H9 (cell line): ENCODE measurements at regions not wholly inside any gene's neighbourhood (a gene's known extent, or its start where the extent isn't known, plus 50 kb on each side); places are given as distances from the start of the nearest gene placed in this dataset.

ENCODE experiments used
- DNase-seq: peaks from one replicate; pipeline ENCODE4 v3.0.0-alpha.2; 2017
- H2AFZ ChIP-seq: one replicate; pipeline ENCODE4 v1.6.1; 2013; ENCODE audit warnings: mild to moderate bottlenecking, low read length, control low read depth, moderate library complexity
- H2AK5ac ChIP-seq: 2 replicates; pipeline ENCODE4 v1.6.1; 2013; ENCODE audit warnings: low read length, control low read depth, mixed read lengths; ENCODE audit not compliant: insufficient read length
- H2BK120ac ChIP-seq: one replicate; pipeline ENCODE4 v1.6.1; 2013; ENCODE audit warnings: low read depth, mild to moderate bottlenecking, low read length, control low read depth, inconsistent platforms; ENCODE audit not compliant: poor library complexity, severe bottlenecking
- H2BK12ac ChIP-seq: 2 replicates; pipeline ENCODE4 v1.6.1; 2013; ENCODE audit warnings: low read length, control low read depth, mixed read lengths, low read depth; ENCODE audit not compliant: insufficient read length
- H2BK15ac ChIP-seq: 2 replicates; pipeline ENCODE4 v1.6.1; 2013; ENCODE audit warnings: low read depth, low read length, control low read depth
- H2BK20ac ChIP-seq: one replicate; pipeline ENCODE4 v1.6.1; 2013; ENCODE audit warnings: low read depth, mild to moderate bottlenecking, low read length, control low read depth, inconsistent platforms; ENCODE audit not compliant: poor library complexity, severe bottlenecking
- H2BK5ac ChIP-seq: 2 replicates; pipeline ENCODE4 v1.6.1; 2013; ENCODE audit warnings: low read length, control low read depth, mixed read lengths; ENCODE audit not compliant: insufficient read length
- H3K14ac ChIP-seq: 2 replicates; pipeline ENCODE4 v1.6.1; 2013; ENCODE audit warnings: low read length, control low read depth; ENCODE audit not compliant: insufficient read depth
- H3K18ac ChIP-seq: 2 replicates; pipeline ENCODE4 v1.6.1; 2013; ENCODE audit warnings: low read depth, mild to moderate bottlenecking, mixed read lengths, low read length, control low read depth; ENCODE audit not compliant: insufficient read length
- H3K23ac ChIP-seq: 2 replicates; pipeline ENCODE4 v1.6.1; 2013; ENCODE audit warnings: low read length, control low read depth, mixed read lengths, low read depth; ENCODE audit not compliant: insufficient read length
- H3K23me2 ChIP-seq: 2 replicates; pipeline ENCODE4 v1.6.1; 2013; ENCODE audit warnings: low read depth, mild to moderate bottlenecking, mixed read lengths, low read length, control low read depth; ENCODE audit not compliant: insufficient read length, poor library complexity, severe bottlenecking
- H3K27ac ChIP-seq: 2 replicates; pipeline ENCODE4 v1.5.1; 2013; ENCODE audit warnings: low read length, control low read depth, mixed read lengths, low read depth; ENCODE audit not compliant: insufficient read length
- H3K27me3 ChIP-seq: 2 replicates; pipeline ENCODE4 v1.6.1; 2013; ENCODE audit warnings: low read length, control low read depth, inconsistent platforms; ENCODE audit not compliant: insufficient read depth
- H3K4ac ChIP-seq: 2 replicates; pipeline ENCODE4 v1.6.1; 2013; ENCODE audit warnings: low read depth, mild to moderate bottlenecking, control low read depth, inconsistent platforms, low read length, moderate library complexity
- H3K4me1 ChIP-seq: 2 replicates; pipeline ENCODE4 v1.6.1; 2013; ENCODE audit warnings: low read length, control low read depth, inconsistent platforms; ENCODE audit not compliant: insufficient read depth
- H3K4me2 ChIP-seq: 2 replicates; pipeline ENCODE4 v1.6.1; 2013; ENCODE audit warnings: low read length, control low read depth, mixed read lengths; ENCODE audit not compliant: insufficient read length, insufficient read depth
- H3K56ac ChIP-seq: 2 replicates; pipeline ENCODE4 v1.6.1; 2013; ENCODE audit warnings: low read depth, mild to moderate bottlenecking, mixed read lengths, low read length, control low read depth; ENCODE audit not compliant: insufficient read length
- H3K79me1 ChIP-seq: 2 replicates; pipeline ENCODE4 v1.6.1; 2013; ENCODE audit warnings: low read depth, mild to moderate bottlenecking, moderate library complexity, low read length, control low read depth, inconsistent platforms; ENCODE audit not compliant: insufficient read depth, poor library complexity, severe bottlenecking
- H3K79me2 ChIP-seq: 2 replicates; pipeline ENCODE4 v1.6.1; 2013; ENCODE audit warnings: low read length, control low read depth, inconsistent platforms; ENCODE audit not compliant: insufficient read depth
- H3K9ac ChIP-seq: 2 replicates; pipeline ENCODE4 v1.6.1; 2013; ENCODE audit warnings: low read length, control low read depth, mixed read lengths; ENCODE audit not compliant: insufficient read length; ENCODE audit errors: extremely low read depth
- H3K9me3 ChIP-seq: one replicate; pipeline ENCODE4 v1.6.1; 2013; ENCODE audit warnings: low read depth, low read length, inconsistent platforms; ENCODE audit not compliant: control insufficient read depth
- H3T11ph ChIP-seq: one replicate; pipeline ENCODE4 v1.6.1; 2013; ENCODE audit warnings: mild to moderate bottlenecking, low read length, control low read depth, inconsistent platforms
- H4K20me1 ChIP-seq: one replicate; pipeline ENCODE4 v1.6.1; 2013; ENCODE audit not compliant: control insufficient read depth, insufficient read length, insufficient read depth
- H4K5ac ChIP-seq: 2 replicates; pipeline ENCODE4 v1.6.1; 2013; ENCODE audit warnings: low read depth, mild to moderate bottlenecking, mixed read lengths, low read length, control low read depth; ENCODE audit not compliant: insufficient read length
- H4K8ac ChIP-seq: replicated peaks from 2 replicates; pipeline ENCODE4 v1.6.1; 2013; ENCODE audit warnings: low read length, control low read depth, mixed read lengths, low read depth; ENCODE audit not compliant: insufficient read length
- H4K91ac ChIP-seq: 2 replicates; pipeline ENCODE4 v1.6.1; 2013; ENCODE audit warnings: low read depth, mild to moderate bottlenecking, moderate library complexity, mixed read lengths, low read length, control low read depth; ENCODE audit not compliant: insufficient read length
- H3K27ac Mint-ChIP-seq, 3 experiments: 2 replicates in 2 of 3; 3 replicates in 1 of 3; pipeline ENCODE4 v1.8.0; 2020 to 2021; ENCODE audit warnings: mixed read lengths in 3 of 3, mild to moderate bottlenecking in 1 of 3, moderate library complexity in 1 of 3
- H3K27me3 Mint-ChIP-seq: 2 replicates; pipeline ENCODE4 v1.8.0; 2021; ENCODE audit warnings: low read depth, mild to moderate bottlenecking, moderate library complexity, mixed read lengths
- H3K36me3 Mint-ChIP-seq, 3 experiments: 2 replicates in 2 of 3; 3 replicates in 1 of 3; pipeline ENCODE4 v1.8.0; 2020 to 2021; ENCODE audit warnings: low read depth in 3 of 3, mixed read lengths in 3 of 3; ENCODE audit not compliant: insufficient read depth in 1 of 3
- H3K4me1 Mint-ChIP-seq, 2 experiments: 2 replicates each; pipeline ENCODE4 v1.8.0; 2020; ENCODE audit warnings: mixed read lengths in 2 of 2
- H3K4me3 Mint-ChIP-seq, 2 experiments: 2 replicates in 1 of 2; 3 replicates in 1 of 2; pipeline ENCODE4 v1.8.0; 2020 to 2021; ENCODE audit warnings: mild to moderate bottlenecking in 2 of 2, mixed read lengths in 2 of 2, moderate library complexity in 1 of 2
- H3K9me3 Mint-ChIP-seq, 2 experiments: 2 replicates in 1 of 2; 3 replicates in 1 of 2; pipeline ENCODE4 v1.8.0; 2020; ENCODE audit warnings: mild to moderate bottlenecking in 2 of 2, mixed read lengths in 2 of 2, moderate library complexity in 1 of 2
- CTCF ChIP-seq: fragments of 200-600 bp; sonication (generic); conservative IDR thresholded peaks from 3 replicates; pipeline ENCODE4 v1.8.0; 2021; ENCODE audit warnings: antibody characterized with exemption, mild to moderate bottlenecking
- WGBS: extraction: QIAGEN DNeasy Blood & Tissue Kit; methylation state at CpG from one replicate; pipeline ENCODE4 v1.1.7; 2013; ENCODE audit warnings: missing lambda C conversion rate, low lambda C conversion rate, mixed read lengths; ENCODE audit not compliant: insufficient read length; ENCODE audit errors: extremely low coverage; 5-methylcytosine and 5-hydroxymethylcytosine counted together

- H4K8ac ChIP-seq: no peak overlapping the region
- no peaks in the 10 kb centered on the region for H3K27me3 ChIP-seq
- no peak overlapping the region for H3K4me2 ChIP-seq
- no peak overlapping the region for H2BK20ac ChIP-seq
- H3K9me3 ChIP-seq: peaks cover 47% of the 10 kb centered on the region
- no peak overlapping the region for H2AK5ac ChIP-seq
- no peak overlapping the region for H4K91ac ChIP-seq
- H3K79me1 ChIP-seq: no peaks in the 10 kb centered on the region
- no peak overlapping the region for H3K27ac ChIP-seq
- H2BK5ac ChIP-seq: no peak overlapping the region
- Mint-ChIP-seq H3K27me3 (peaks cover 2% of the 10 kb centered on the region), H3K27ac (no peak overlapping the region), H3K9me3 (peaks cover 74 to 82% of the 10 kb centered on the region in 2 experiments), H3K4me3 (no peak overlapping the region), H3K36me3 (peaks cover 3 to 24% (median 18%) of the 10 kb centered on the region in 3 experiments; a peak in 6 of 7 replicates), H3K4me1 (no peaks in the 10 kb centered on the region)
- no peak overlapping the region for H2BK12ac ChIP-seq
- H3K79me2 ChIP-seq: no peaks in the 10 kb centered on the region
- no peak overlapping the region for H4K5ac ChIP-seq
- DNase-seq: no peak
- no peak for TF ChIP-seq CTCF
- WGBS: no CpG with 5 or more reads among the region's 19 CpGs
- H3K18ac ChIP-seq: no peak overlapping the region
- H3K4ac ChIP-seq: no peak overlapping the region
- H2AFZ ChIP-seq: no peak overlapping the region
- no peak overlapping the region for H2BK120ac ChIP-seq
- H3K14ac ChIP-seq: no peak overlapping the region
- H3K9ac ChIP-seq: no peak overlapping the region
- no peaks in the 10 kb centered on the region for H3K4me1 ChIP-seq
- H2BK15ac ChIP-seq: no peak overlapping the region
- no peaks in the 10 kb centered on the region for H4K20me1 ChIP-seq
- no peak overlapping the region for H3K56ac ChIP-seq
- no peak overlapping the region for H3K23ac ChIP-seq
- no peaks in the 10 kb centered on the region for H3K23me2 ChIP-seq
- no peak overlapping the region for H3T11ph ChIP-seq
Measured at GRCh38 chr19:57002195-57002601, 117.6 kb upstream of the USP29 start.
